ENCODE measurements at regions not wholly inside any gene's neighbourhood (a gene's known extent, or its start where the extent isn't known, plus 50 kb on each side); places are given as distances from the start of the nearest gene placed in this dataset.

DNA sequence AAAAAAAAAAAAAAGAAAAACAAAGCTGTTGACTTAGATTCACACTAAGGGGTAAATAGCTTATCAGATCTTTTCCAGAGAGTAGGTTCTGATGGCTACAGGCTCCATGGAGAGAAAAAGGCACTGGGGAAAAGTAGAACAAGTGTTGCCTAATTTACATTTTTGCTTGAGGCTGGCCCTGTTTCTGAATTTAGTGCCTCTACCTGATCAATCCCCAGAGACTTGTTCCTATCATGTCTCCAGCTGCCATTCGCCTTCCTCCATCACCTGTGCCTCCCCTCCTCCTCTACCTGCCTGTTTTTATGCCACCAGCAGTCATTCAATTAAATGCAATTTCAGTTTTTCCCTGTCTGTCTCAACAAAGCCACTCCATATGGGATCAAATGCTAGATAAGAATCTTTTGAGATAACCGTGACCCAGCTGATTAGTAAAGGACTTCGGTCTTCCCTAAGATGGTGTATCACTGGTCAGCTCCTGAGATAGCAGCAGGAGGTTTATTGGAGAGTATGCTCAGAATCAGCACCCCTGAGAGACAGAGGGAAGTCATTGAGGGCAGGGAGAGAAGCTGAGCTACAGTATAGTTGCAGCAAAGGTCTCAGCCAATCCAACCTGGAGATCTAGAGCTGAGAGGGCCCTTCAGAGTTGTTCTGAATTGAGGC is 88.1 kb upstream of the GADL1 start:
- Mint-ChIP-seq H3K9me3 (no peaks in the 10 kb centered on the region), H3K27ac (no peak overlapping the region), H3K27me3 (no peaks in the 10 kb centered on the region), H3K36me3 (ENCODE audit: low read depth) (no peaks in the 10 kb centered on the region), H3K4me1 (peaks cover 4% of the 10 kb centered on the region), H3K4me3 (no peak overlapping the region)
- DNase-seq (no peak), ATAC-seq (ENCODE audit: low read depth) (no peak)
- intact Hi-C loops (cut with micrococcal nuclease) = no loop called here
- ChIA-PET POLR2A (no interaction called here), CTCF (no interaction called here)
- no peak for TF ChIP-seq CTCF (IDR thresholded peaks at IDR 0.05)

DNA sequence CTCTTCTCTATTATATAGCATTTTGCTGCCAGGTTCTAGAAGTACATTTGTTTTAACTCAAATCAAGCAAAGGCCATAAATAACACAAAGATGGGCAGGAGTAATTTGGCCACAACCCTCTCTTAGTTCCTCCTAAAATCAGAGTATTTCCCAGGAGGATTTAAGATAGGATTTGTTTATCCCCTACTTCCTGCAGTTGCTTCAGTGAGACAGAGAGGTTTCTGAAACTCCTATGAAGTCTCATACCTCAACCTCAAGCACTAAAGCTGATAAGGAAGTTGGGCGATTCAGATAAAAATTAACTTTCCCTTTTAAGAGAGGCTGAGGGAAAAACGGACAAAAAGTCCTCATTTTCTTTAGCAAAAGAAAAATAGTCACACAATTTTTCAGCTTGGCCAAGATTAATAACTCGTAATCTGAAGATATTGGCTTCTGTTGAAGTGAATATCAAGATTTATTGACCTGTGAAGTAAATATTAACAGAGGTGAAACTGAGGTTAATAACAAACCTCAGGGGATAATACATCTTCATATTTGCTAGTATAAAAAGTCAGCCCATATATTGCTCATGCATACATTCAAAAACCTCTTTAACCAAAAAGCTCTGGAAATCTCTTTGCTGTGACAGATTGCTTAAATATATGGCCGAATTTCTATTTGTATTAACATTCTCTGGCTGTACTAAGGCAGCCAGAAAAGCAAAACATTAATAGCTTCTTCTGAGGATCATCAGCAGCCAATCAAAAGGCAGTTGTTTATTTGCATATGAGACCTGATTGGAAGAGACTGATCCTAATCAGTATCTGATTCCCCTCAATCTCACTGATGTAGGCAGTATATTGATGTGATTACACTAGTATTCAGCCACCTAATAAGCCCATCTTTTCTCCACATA is 90.6 kb upstream of the GADL1 start:
- peaks cover 4% of the 10 kb centered on the region for H3K27me3 Mint-ChIP-seq
- no peaks in the 10 kb centered on the region for H3K36me3 Mint-ChIP-seq (ENCODE audit: low read depth)
- ChIA-PET POLR2A (no interaction called here), CTCF (no interaction called here)
- no peak overlapping the region for H3K27ac Mint-ChIP-seq
- no peak for ATAC-seq (ENCODE audit: low read depth)
- intact Hi-C loops (cut with micrococcal nuclease) = no loop called here
- H3K4me3 Mint-ChIP-seq = no peak overlapping the region
- no peak for DNase-seq
- peaks cover 1% of the 10 kb centered on the region for H3K4me1 Mint-ChIP-seq
- H3K9me3 Mint-ChIP-seq = no peaks in the 10 kb centered on the region
- TF ChIP-seq CTCF (IDR thresholded peaks at IDR 0.05) = no peak

GRCh38 chr3:30986551-30986950 is 92.1 kb upstream of the GADL1 start:
- peaks cover 1% of the 10 kb centered on the region for H3K4me1 Mint-ChIP-seq
- POLR2A ChIA-PET = no interaction called here
- DNase-seq (no peak), ATAC-seq (ENCODE audit: low read depth) (no peak)
- TF ChIP-seq CTCF (IDR thresholded peaks at IDR 0.05) = no peak
- no peaks in the 10 kb centered on the region for H3K9me3 Mint-ChIP-seq
- H3K4me3 Mint-ChIP-seq = no peak overlapping the region
- peaks cover 6% of the 10 kb centered on the region for H3K27me3 Mint-ChIP-seq
- H3K27ac Mint-ChIP-seq = no peak overlapping the region
- intact Hi-C loops (cut with micrococcal nuclease) = no loop called here
- H3K36me3 Mint-ChIP-seq (ENCODE audit: low read depth) = no peaks in the 10 kb centered on the region
- CTCF ChIA-PET = no interaction called here

GRCh38 chr3:30988769-30989168 is 94.3 kb upstream of the GADL1 start:
- Mint-ChIP-seq H3K27ac (no peak overlapping the region), H3K4me1 (peaks cover 1% of the 10 kb centered on the region), H3K36me3 (ENCODE audit: low read depth) (no peaks in the 10 kb centered on the region), H3K4me3 (no peak overlapping the region), H3K9me3 (no peaks in the 10 kb centered on the region), H3K27me3 (peaks cover 6% of the 10 kb centered on the region)
- POLR2A ChIA-PET = no interaction called here
- no peak for TF ChIP-seq CTCF (IDR thresholded peaks at IDR 0.05)
- ATAC-seq (ENCODE audit: low read depth) (no peak), DNase-seq (no peak)
- CTCF ChIA-PET = no interaction called here
- intact Hi-C loops (cut with micrococcal nuclease) = no loop called here

GRCh38 chr3:30989276-30990030 is 95.0 kb upstream of the GADL1 start:
- Mint-ChIP-seq H3K36me3 (ENCODE audit: low read depth) (no peaks in the 10 kb centered on the region), H3K27ac (no peak overlapping the region), H3K9me3 (no peaks in the 10 kb centered on the region), H3K4me1 (peaks cover 1% of the 10 kb centered on the region), H3K4me3 (no peak overlapping the region), H3K27me3 (peaks cover 6% of the 10 kb centered on the region)
- intact Hi-C loops (cut with micrococcal nuclease) = no loop called here
- POLR2A ChIA-PET = no interaction called here
- DNase-seq (no peak), ATAC-seq (ENCODE audit: low read depth) (no peak)
- CTCF ChIA-PET = no interaction called here
- no peak for TF ChIP-seq CTCF (IDR thresholded peaks at IDR 0.05)

Measured in activated B cell treated with CpG ODN at 0.5 μM for 24 hours (primary cell).